GM19025 (cell line): ENCODE measurements at regions not wholly inside any gene's neighbourhood (a gene's known extent, or its start where the extent isn't known, plus 50 kb on each side); places are given as distances from the start of the nearest gene placed in this dataset.
A peak's percentile ranks its signal among the peaks of the same experiment; 100 is the strongest.
"Not testable (repeated sequence)": the region's sequence is repeated elsewhere in the genome, so short reads cannot be mapped to it uniquely, and the experiment has no call there.

Experiments used
- ATAC-seq: cut with Tn5 transposase; IDR thresholded peaks from one replicate; pipeline ENCODE4 v1.9.1; 2021; ENCODE audit warnings: mild to moderate bottlenecking, low read depth, moderate library complexity; ENCODE audit not compliant: unreplicated experiment

- no peak for ATAC-seq
Measured at GRCh38 chr3:61372723-61373122, 121.5 kb upstream of the FHIT start.

GRCh38 chr3:61378311-61378710, 127.1 kb upstream of the FHIT start:
- ATAC-seq: no peak

GRCh38 chr3:61381745-61382392, 130.6 kb upstream of the FHIT start:
- ATAC-seq: peak; percentile 79

- ATAC-seq: no peak
Measured at GRCh38 chr3:61387817-61388216, 136.6 kb upstream of the FHIT start.

GRCh38 chr3:61393480-61393947, 142.3 kb upstream of the FHIT start:
- not testable (repeated sequence) for ATAC-seq

GRCh38 chr3:61401359-61401758, 150.1 kb upstream of the FHIT start:
- no peak for ATAC-seq

GRCh38 chr3:61407397-61407796, 154.0 kb upstream of the PTPRG start:
- ATAC-seq: no peak

- no peak for ATAC-seq
Measured at GRCh38 chr3:61409638-61410037, 151.7 kb upstream of the PTPRG start.

- not testable (repeated sequence) for ATAC-seq
Measured at GRCh38 chr3:61410358-61410757, 151.0 kb upstream of the PTPRG start.

GRCh38 chr3:61411009-61411662, 150.2 kb upstream of the PTPRG start:
- no peak for ATAC-seq

GRCh38 chr3:61414456-61414855, 146.9 kb upstream of the PTPRG start:
- peak; percentile 79 for ATAC-seq

- no peak for ATAC-seq
Measured at GRCh38 chr3:61415201-61415600, 146.2 kb upstream of the PTPRG start.

GRCh38 chr3:61416618-61417017, 144.8 kb upstream of the PTPRG start:
- ATAC-seq: no peak

GRCh38 chr3:61417352-61417751, 144.0 kb upstream of the PTPRG start:
- ATAC-seq: no peak

- ATAC-seq: peak; percentile 73
Measured at GRCh38 chr3:61420136-61420759, 141.1 kb upstream of the PTPRG start.

GRCh38 chr3:61422945-61423673, 138.3 kb upstream of the PTPRG start:
- ATAC-seq: no peak

GRCh38 chr3:61425356-61425755, 136.0 kb upstream of the PTPRG start:
- ATAC-seq: no peak

GRCh38 chr3:61429106-61429505, 132.3 kb upstream of the PTPRG start:
- ATAC-seq: no peak

- not testable (repeated sequence) for ATAC-seq
Measured at GRCh38 chr3:61434901-61435300, 126.5 kb upstream of the PTPRG start.

GRCh38 chr3:61435361-61435760, 126.0 kb upstream of the PTPRG start:
- ATAC-seq: not testable (repeated sequence)
